ENCODE measurements at regions not wholly inside any gene's neighbourhood (a gene's known extent, or its start where the extent isn't known, plus 50 kb on each side); places are given as distances from the start of the nearest gene placed in this dataset.

- TF ChIP-seq POLR2AphosphoS5 (IDR thresholded peaks at IDR 0.05; ENCODE audit: low read depth, low read length): no peak
- TF ChIP-seq POLR2A (IDR thresholded peaks at IDR 0.05; ENCODE audit: low read depth, low read length): no peak
- TF ChIP-seq TAF1 (IDR thresholded peaks at IDR 0.05; ENCODE audit: low read depth, low read length): no peak
- TF ChIP-seq SPI1 (IDR thresholded peaks at IDR 0.05; ENCODE audit: low read depth, low read length): no peak
- TF ChIP-seq PAX5 (IDR thresholded peaks at IDR 0.05; ENCODE audit: insufficient read depth, low read length, severe bottlenecking): no peak
These were observed 77.6 kb upstream of the RGS18 start for GRCh38 chr1:192080684-192081083.

Data from GM12891 (cell line).